ENCODE measurements at regions not wholly inside any gene's neighbourhood (a gene's known extent, or its start where the extent isn't known, plus 50 kb on each side); places are given as distances from the start of the nearest gene placed in this dataset.

- 9% methylated on average over 8 of the region's 8 CpGs for WGBS (ENCODE audit: low lambda C conversion rate)
- ChIA-PET POLR2A (no interaction called here), CTCF (interaction anchor here (0.6 kb wide), 1 partner anchor 24 kb away, joined by 3 read pairs; no protein-coding TSS in a partner anchor)
- no peak for TF ChIP-seq RFX5 (IDR thresholded peaks at IDR 0.05; ENCODE audit: low read length)
- no peak for TF ChIP-seq REST (IDR thresholded peaks at IDR 0.05; ENCODE audit: low read depth, low read length)
- no peak for TF ChIP-seq TCF12 (IDR thresholded peaks at IDR 0.05)
- TF ChIP-seq, protein P1, sequence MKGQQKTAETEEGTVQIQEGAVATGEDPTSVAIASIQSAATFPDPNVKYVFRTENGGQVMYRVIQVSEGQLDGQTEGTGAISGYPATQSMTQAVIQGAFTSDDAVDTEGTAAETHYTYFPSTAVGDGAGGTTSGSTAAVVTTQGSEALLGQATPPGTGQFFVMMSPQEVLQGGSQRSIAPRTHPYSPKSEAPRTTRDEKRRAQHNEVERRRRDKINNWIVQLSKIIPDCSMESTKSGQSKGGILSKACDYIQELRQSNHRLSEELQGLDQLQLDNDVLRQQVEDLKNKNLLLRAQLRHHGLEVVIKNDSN (IDR thresholded peaks at IDR 0.05; ENCODE audit: borderline replicate concordance, low read depth), result no peak
- TF ChIP-seq RAD21 (IDR thresholded peaks at IDR 0.05; ENCODE audit: low read length), result no peak
- no peak for TF ChIP-seq TAF1 (IDR thresholded peaks at IDR 0.05; ENCODE audit: borderline replicate concordance, low read depth, low read length)
- TF ChIP-seq FOSL2 (IDR thresholded peaks at IDR 0.05; ENCODE audit: borderline replicate concordance, low read depth), result no peak
- no peak for TF ChIP-seq MXI1 (IDR thresholded peaks at IDR 0.05; ENCODE audit: low read depth, low read length)
- no peak for TF ChIP-seq SMC3 (IDR thresholded peaks at IDR 0.05; ENCODE audit: low read depth, low read length)
- TF ChIP-seq RXRA (IDR thresholded peaks at IDR 0.05; ENCODE audit: borderline replicate concordance, low read depth), result no peak
- no peak for TF ChIP-seq TEAD4 (IDR thresholded peaks at IDR 0.05; ENCODE audit: borderline replicate concordance, insufficient read depth)
- no peak for TF ChIP-seq FOXM1 (IDR thresholded peaks at IDR 0.05; ENCODE audit: low read depth)
- TF ChIP-seq, protein P2, sequence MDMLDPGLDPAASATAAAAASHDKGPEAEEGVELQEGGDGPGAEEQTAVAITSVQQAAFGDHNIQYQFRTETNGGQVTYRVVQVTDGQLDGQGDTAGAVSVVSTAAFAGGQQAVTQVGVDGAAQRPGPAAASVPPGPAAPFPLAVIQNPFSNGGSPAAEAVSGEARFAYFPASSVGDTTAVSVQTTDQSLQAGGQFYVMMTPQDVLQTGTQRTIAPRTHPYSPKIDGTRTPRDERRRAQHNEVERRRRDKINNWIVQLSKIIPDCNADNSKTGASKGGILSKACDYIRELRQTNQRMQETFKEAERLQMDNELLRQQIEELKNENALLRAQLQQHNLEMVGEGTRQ (IDR thresholded peaks at IDR 0.05; ENCODE audit: borderline replicate concordance, low read depth, low read length), result no peak
- TF ChIP-seq POLR2AphosphoS5 (IDR thresholded peaks at IDR 0.05; ENCODE audit: low read depth, low read length), result no peak
- no peak for TF ChIP-seq EZH2phosphoT487 (IDR thresholded peaks at IDR 0.05; ENCODE audit: borderline replicate concordance, low read depth)
- Histone ChIP-seq H3K79me2 (ENCODE audit: insufficient read depth) (no peaks in the 10 kb centered on the region), H3K4me3 (ENCODE audit: low read depth in 2 of 2, low read length in 1 of 2) (no peak overlapping the region), H3F3A (replicated peaks; ENCODE audit: insufficient read depth) (no peaks in the 10 kb centered on the region), H3K36me3 (replicated peaks in 1 of 2; ENCODE audit: control insufficient read depth in 1 of 2, insufficient read depth in 2 of 2, low read length in 1 of 2) (no peaks in the 10 kb centered on the region), H2AFZ (ENCODE audit: low read depth) (no peak overlapping the region), H4K20me1 (ENCODE audit: insufficient read depth) (no peaks in the 10 kb centered on the region), H3K9me3 (no peaks in the 10 kb centered on the region), H3K4me1 (ENCODE audit: control insufficient read depth in 1 of 2, insufficient read depth in 2 of 2, low read depth in 1 of 2, low read length in 1 of 2) (no peaks in the 10 kb centered on the region), H3K27ac (ENCODE audit: low read depth in 2 of 2, low read length in 1 of 2) (no peak overlapping the region), H3K9me2 (no peaks in the 10 kb centered on the region), H3K9ac (no peak overlapping the region), H3K27me3 (ENCODE audit: insufficient read depth) (no peaks in the 10 kb centered on the region), H3K4me2 (no peak overlapping the region)
- DNase-seq, result no peak
These were observed 860.8 kb downstream of the BCL11B start for GRCh38 chr14:98411154-98411553.

Measured in SK-N-SH (cell line).